Vagina (tissue), 2 donors: ENCODE measurements at regions not wholly inside any gene's neighbourhood (a gene's known extent, or its start where the extent isn't known, plus 50 kb on each side); places are given as distances from the start of the nearest gene placed in this dataset.

Experiments used
- POLR2A ChIP-seq, 2 donors: fragments of 450-650 bp; IDR thresholded peaks; one replicate each; pipeline ENCODE4 v1.6.1; 2017; ENCODE audit warnings: antibody characterized with exemption in 2 of 2, mild to moderate bottlenecking in 2 of 2, moderate library complexity in 2 of 2
- TF ChIP-seq, protein P1 (sequence below), 3 experiments: fragments of 450-650 bp in 2 of 3; fragments of 200-600 bp in 1 of 3; sonication (generic) in 1 of 3; IDR thresholded peaks; one replicate each; pipeline ENCODE4 v1.5.1; 2017 to 2019; ENCODE audit warnings: antibody characterized with exemption in 3 of 3, mild to moderate bottlenecking in 2 of 3, moderate library complexity in 2 of 3

DNA sequence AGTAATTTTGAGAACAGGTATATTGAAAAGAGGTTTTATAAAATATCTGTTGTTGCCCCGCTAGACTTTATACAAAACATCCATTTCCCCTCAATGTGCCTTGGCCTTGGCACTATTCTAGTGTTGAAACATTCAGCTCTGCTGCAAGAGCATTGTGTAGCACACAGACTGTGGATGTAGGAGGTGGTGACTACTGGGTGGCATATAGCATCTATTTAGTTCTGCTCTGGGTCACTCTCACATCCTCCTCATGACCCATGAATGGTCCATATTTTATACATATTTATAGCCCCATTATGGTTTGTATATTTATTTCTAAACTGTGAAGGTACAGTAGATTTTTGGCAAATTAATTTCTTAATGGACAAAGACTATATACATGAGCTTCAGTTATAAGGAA is 1022.0 kb upstream of the CELF4 start:
- TF ChIP-seq, protein P1, sequence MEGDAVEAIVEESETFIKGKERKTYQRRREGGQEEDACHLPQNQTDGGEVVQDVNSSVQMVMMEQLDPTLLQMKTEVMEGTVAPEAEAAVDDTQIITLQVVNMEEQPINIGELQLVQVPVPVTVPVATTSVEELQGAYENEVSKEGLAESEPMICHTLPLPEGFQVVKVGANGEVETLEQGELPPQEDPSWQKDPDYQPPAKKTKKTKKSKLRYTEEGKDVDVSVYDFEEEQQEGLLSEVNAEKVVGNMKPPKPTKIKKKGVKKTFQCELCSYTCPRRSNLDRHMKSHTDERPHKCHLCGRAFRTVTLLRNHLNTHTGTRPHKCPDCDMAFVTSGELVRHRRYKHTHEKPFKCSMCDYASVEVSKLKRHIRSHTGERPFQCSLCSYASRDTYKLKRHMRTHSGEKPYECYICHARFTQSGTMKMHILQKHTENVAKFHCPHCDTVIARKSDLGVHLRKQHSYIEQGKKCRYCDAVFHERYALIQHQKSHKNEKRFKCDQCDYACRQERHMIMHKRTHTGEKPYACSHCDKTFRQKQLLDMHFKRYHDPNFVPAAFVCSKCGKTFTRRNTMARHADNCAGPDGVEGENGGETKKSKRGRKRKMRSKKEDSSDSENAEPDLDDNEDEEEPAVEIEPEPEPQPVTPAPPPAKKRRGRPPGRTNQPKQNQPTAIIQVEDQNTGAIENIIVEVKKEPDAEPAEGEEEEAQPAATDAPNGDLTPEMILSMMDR (IDR thresholded peaks at IDR 0.05), result no peak
- no peak for TF ChIP-seq POLR2A (IDR thresholded peaks at IDR 0.05)
